Activated CD8-positive, alpha-beta T cell treated with anti-CD3 and anti-CD28 coated beads for 36 hours (primary cell): ENCODE measurements at regions not wholly inside any gene's neighbourhood (a gene's known extent, or its start where the extent isn't known, plus 50 kb on each side); places are given as distances from the start of the nearest gene placed in this dataset.

Source experiments
- ATAC-seq: fragments of 200-7000 bp; cut with Tn5 transposase; one replicate; pipeline ENCODE4 v1.10.0; 2021; ENCODE audit warnings: mild to moderate bottlenecking, moderate library complexity
- CTCF ChIA-PET: fragments of 350-600 bp; sonication (Branson Sonifier 250); formaldehyde crosslinking; loops from one replicate; lab custom pipeline; 2021; ENCODE audit warnings: antibody characterized with exemption; lab: Charles Lee
- POLR2A ChIA-PET: fragments of 350-600 bp; sonication (Branson Sonifier 250); formaldehyde crosslinking; loops from one replicate; lab custom pipeline; 2021; ENCODE audit warnings: antibody characterized with exemption; lab: Charles Lee
- DNase-seq: peaks from one replicate; pipeline ENCODE4 v3.0.0-alpha.2; 2020
- H3K27ac Mint-ChIP-seq: one replicate; pipeline ENCODE4 v1.8.0; 2021; ENCODE audit warnings: mild to moderate bottlenecking, mixed read lengths
- H3K27me3 Mint-ChIP-seq: one replicate; pipeline ENCODE4 v1.8.0; 2021; ENCODE audit warnings: mixed read lengths
- H3K36me3 Mint-ChIP-seq: one replicate; pipeline ENCODE4 v1.8.0; 2021; ENCODE audit warnings: low read depth, mixed read lengths
- H3K4me1 Mint-ChIP-seq: one replicate; pipeline ENCODE4 v1.8.0; 2021; ENCODE audit warnings: low read depth, mixed read lengths
- H3K4me3 Mint-ChIP-seq: one replicate; pipeline ENCODE4 v1.8.0; 2021; ENCODE audit warnings: mild to moderate bottlenecking, moderate library complexity, mixed read lengths
- H3K9me3 Mint-ChIP-seq: one replicate; pipeline ENCODE4 v1.8.0; 2021; ENCODE audit warnings: mixed read lengths
- CTCF ChIP-seq: fragments of 200-600 bp; IDR thresholded peaks from one replicate; pipeline ENCODE4 v1.8.0; 2022; ENCODE audit warnings: antibody characterized with exemption, mild to moderate bottlenecking
- intact Hi-C: fragments of 100-400 bp; cut with micrococcal nuclease; formaldehyde crosslinking; loops from one replicate; pipeline ENCODE4 v1.10.0; 2022

- no peak for TF ChIP-seq CTCF
- no peaks in the 10 kb centered on the region for H3K9me3 Mint-ChIP-seq
- CTCF ChIA-PET: no interaction called here
- no peak for ATAC-seq
- no peak overlapping the region for H3K27ac Mint-ChIP-seq
- no peaks in the 10 kb centered on the region for H3K36me3 Mint-ChIP-seq
- H3K4me3 Mint-ChIP-seq: no peak overlapping the region
- peaks cover 29% of the 10 kb centered on the region for H3K27me3 Mint-ChIP-seq
- intact Hi-C loops: no loop called here
- POLR2A ChIA-PET: no interaction called here
- DNase-seq: no peak
- H3K4me1 Mint-ChIP-seq: no peaks in the 10 kb centered on the region
These were observed 96.4 kb upstream of the RAB3GAP2 start for GRCh38 chr1:220368352-220369265.

GRCh38 chr1:220367833-220368232, 95.6 kb upstream of the RAB3GAP2 start:
- Mint-ChIP-seq H3K4me3 (no peak overlapping the region), H3K4me1 (no peaks in the 10 kb centered on the region)
- ATAC-seq: no peak

GRCh38 chr1:220366269-220366668, 94.0 kb upstream of the RAB3GAP2 start:
- Mint-ChIP-seq H3K27me3 (peaks cover 23% of the 10 kb centered on the region), H3K36me3 (no peaks in the 10 kb centered on the region), H3K9me3 (no peaks in the 10 kb centered on the region), H3K27ac (no peak overlapping the region), H3K4me3 (no peak overlapping the region), H3K4me1 (no peaks in the 10 kb centered on the region)
- no peak for ATAC-seq
- CTCF ChIA-PET: no interaction called here
- no peak for TF ChIP-seq CTCF
- POLR2A ChIA-PET: no interaction called here
- intact Hi-C loops: no loop called here
- DNase-seq: no peak

More at GRCh38 chr1:220367833-220368232, 95.6 kb upstream of the RAB3GAP2 start:
- Mint-ChIP-seq H3K27me3 (peaks cover 27% of the 10 kb centered on the region), H3K27ac (no peak overlapping the region), H3K9me3 (no peaks in the 10 kb centered on the region), H3K36me3 (no peaks in the 10 kb centered on the region)
- no peak for DNase-seq
- POLR2A ChIA-PET: no interaction called here
- intact Hi-C loops: no loop called here
- TF ChIP-seq CTCF: no peak
- CTCF ChIA-PET: no interaction called here

- ChIA-PET CTCF (no interaction called here), POLR2A (no interaction called here)
- no peak for TF ChIP-seq CTCF
These were observed 91.1 kb upstream of the RAB3GAP2 start for GRCh38 chr1:220363196-220363837.

More at GRCh38 chr1:220363196-220363837, 91.1 kb upstream of the RAB3GAP2 start:
- Mint-ChIP-seq H3K27ac (no peak overlapping the region), H3K4me1 (no peaks in the 10 kb centered on the region), H3K9me3 (no peaks in the 10 kb centered on the region), H3K4me3 (no peak overlapping the region), H3K36me3 (no peaks in the 10 kb centered on the region), H3K27me3 (peaks cover 17% of the 10 kb centered on the region)
- intact Hi-C loops: no loop called here
- ATAC-seq (no peak), DNase-seq (no peak)
